Ovary (tissue), 7 donors: ENCODE measurements at regions not wholly inside any gene's neighbourhood (a gene's known extent, or its start where the extent isn't known, plus 50 kb on each side); places are given as distances from the start of the nearest gene placed in this dataset.

Source experiments
- DNase-seq, 5 donors: peaks; one replicate each; pipeline ENCODE4 v3.0.0-alpha.2; 2019 to 2020
- H3K27ac ChIP-seq, 2 donors: fragments of 200-600 bp; one replicate each; pipeline versions ENCODE4 v1.5.1 to v1.8.0; 2019 to 2022
- H3K27me3 ChIP-seq: fragments of 200-600 bp; one replicate; pipeline ENCODE4 v1.8.0; 2022
- H3K36me3 ChIP-seq: fragments of 200-600 bp; sonication (generic); one replicate; pipeline ENCODE4 v1.5.1; 2019
- H3K4me1 ChIP-seq: one replicate; pipeline ENCODE4 v1.8.1; 2013; ENCODE audit warnings: mild to moderate bottlenecking, moderate library complexity; ENCODE audit not compliant: insufficient read depth
- H3K4me3 ChIP-seq: fragments of 200-600 bp; sonication (generic); one replicate; pipeline ENCODE4 v1.5.1; 2017
- H3K9me3 ChIP-seq, 2 donors: fragments of 200-600 bp in 1 of 2; sonication (generic) in 1 of 2; one replicate each; pipeline versions ENCODE4 v1.5.1 to v1.8.1; 2013 to 2019; ENCODE audit warnings: mild to moderate bottlenecking in 1 of 2, moderate library complexity in 1 of 2
- EP300 ChIP-seq: sonication (generic); formaldehyde crosslinking; IDR thresholded peaks from one replicate; pipeline ENCODE4 v1.6.1; 2017; ENCODE audit warnings: antibody characterized with exemption
- POLR2A ChIP-seq: fragments of 450-650 bp; IDR thresholded peaks from one replicate; pipeline ENCODE4 v1.6.1; 2017; ENCODE audit warnings: antibody characterized with exemption, mild to moderate bottlenecking, moderate library complexity
- WGBS, 3 donors: extraction: QIAGEN DNeasy Blood & Tissue Kit in 1 of 3; methylation state at CpG; one replicate each; pipeline versions ENCODE4 v1.1.5 to v1.1.7; 2013 to 2017; 5-methylcytosine and 5-hydroxymethylcytosine counted together
- intact Hi-C, 4 donors: fragments of 100-400 bp; cut with DNase I; formaldehyde crosslinking; loops; one replicate each; pipeline versions ENCODE4 v1.11.0 to v1.15.1; 2022 to 2023
- TF ChIP-seq, protein P1 (sequence below), 3 donors: fragments of 450-650 bp in 2 of 3; fragments of 200-600 bp in 1 of 3; IDR thresholded peaks; one replicate each; pipeline versions ENCODE4 v1.5.1 to v1.8.0; 2016 to 2022; ENCODE audit warnings: antibody characterized with exemption in 3 of 3, mild to moderate bottlenecking in 1 of 3
- donor health status: DM: no; HTN: no; CAD: no; lungs with moderate emphysema.
- donor health status: DM: no; HTN: no; CAD: no.
- donor health status: Bipolar disorder and iron deficiency.
- donor health status: DM: no; HTN: no; CAD: no.
- donor health status: DM: yes; HTN: yes; CAD: no.

DNA sequence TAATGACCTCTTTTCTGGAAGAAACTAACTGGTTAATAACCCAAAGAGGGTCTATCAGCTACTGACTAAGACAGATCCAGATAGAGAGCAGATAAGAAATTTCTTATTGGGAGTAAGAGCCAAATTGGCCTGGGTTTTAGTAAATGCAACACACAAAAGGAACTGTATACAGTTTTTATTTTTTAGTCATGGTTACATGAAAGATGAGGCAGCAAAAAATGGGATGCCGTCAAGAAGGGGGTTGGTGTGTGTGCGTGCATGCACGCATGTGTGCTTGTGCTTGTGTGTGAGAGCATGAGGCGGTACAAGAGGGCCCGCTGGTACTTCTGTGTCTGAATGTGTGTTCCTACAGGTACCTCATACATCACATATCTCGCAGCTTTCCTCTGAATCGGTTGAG lies 466.2 kb upstream of the HNRNPA3 start:
- peaks cover 8% of the 10 kb centered on the region for H3K4me1 ChIP-seq
- no peak overlapping the region for H3K27ac ChIP-seq
- DNase-seq, result no peak
- H3K27me3 ChIP-seq, result no peaks in the 10 kb centered on the region
- no peak overlapping the region for H3K4me3 ChIP-seq
- no peaks in the 10 kb centered on the region for H3K36me3 ChIP-seq
- TF ChIP-seq, protein P1, sequence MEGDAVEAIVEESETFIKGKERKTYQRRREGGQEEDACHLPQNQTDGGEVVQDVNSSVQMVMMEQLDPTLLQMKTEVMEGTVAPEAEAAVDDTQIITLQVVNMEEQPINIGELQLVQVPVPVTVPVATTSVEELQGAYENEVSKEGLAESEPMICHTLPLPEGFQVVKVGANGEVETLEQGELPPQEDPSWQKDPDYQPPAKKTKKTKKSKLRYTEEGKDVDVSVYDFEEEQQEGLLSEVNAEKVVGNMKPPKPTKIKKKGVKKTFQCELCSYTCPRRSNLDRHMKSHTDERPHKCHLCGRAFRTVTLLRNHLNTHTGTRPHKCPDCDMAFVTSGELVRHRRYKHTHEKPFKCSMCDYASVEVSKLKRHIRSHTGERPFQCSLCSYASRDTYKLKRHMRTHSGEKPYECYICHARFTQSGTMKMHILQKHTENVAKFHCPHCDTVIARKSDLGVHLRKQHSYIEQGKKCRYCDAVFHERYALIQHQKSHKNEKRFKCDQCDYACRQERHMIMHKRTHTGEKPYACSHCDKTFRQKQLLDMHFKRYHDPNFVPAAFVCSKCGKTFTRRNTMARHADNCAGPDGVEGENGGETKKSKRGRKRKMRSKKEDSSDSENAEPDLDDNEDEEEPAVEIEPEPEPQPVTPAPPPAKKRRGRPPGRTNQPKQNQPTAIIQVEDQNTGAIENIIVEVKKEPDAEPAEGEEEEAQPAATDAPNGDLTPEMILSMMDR (IDR thresholded peaks at IDR 0.05), result no peak
- TF ChIP-seq EP300 (no peak), POLR2A (no peak)
- intact Hi-C loops, result no loop called here
- H3K9me3 ChIP-seq, result no peaks in the 10 kb centered on the region
- 84 to 95% (median 94%) methylated on average over 7 of the region's 7 CpGs for WGBS, 3 donors

DNA sequence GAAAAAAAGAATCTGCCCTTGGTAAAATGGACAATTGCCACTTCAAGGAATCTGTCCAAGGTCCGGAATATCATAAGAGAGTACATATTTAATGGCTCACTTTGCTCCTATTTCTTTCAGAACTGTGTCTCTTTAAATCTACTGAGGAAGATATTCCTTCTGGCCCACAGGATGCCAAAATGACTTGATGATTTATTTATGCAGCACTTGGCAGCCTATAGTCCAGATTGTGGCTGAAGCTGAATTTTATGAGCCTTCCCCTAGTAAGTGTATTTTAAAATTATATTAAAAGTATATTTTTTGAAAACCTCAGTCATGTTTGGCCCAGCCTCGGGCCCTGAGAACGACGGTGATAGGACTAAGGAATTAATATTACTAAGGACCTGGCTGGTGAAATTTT lies 465.1 kb upstream of the HNRNPA3 start:
- Histone ChIP-seq H3K27ac (no peak overlapping the region), H3K27me3 (no peaks in the 10 kb centered on the region), H3K4me3 (no peak overlapping the region), H3K36me3 (no peaks in the 10 kb centered on the region), H3K9me3 (no peaks in the 10 kb centered on the region), H3K4me1 (peaks cover 8% of the 10 kb centered on the region)
- intact Hi-C loops, result no loop called here
- WGBS, 3 donors, result 28 to 43% (median 36%) methylated on average over 4 of the region's 4 CpGs
- no peak for DNase-seq
- no peak for TF ChIP-seq POLR2A
- TF ChIP-seq EP300, result no peak
- TF ChIP-seq, protein P1 (IDR thresholded peaks at IDR 0.05), result no peak

DNA sequence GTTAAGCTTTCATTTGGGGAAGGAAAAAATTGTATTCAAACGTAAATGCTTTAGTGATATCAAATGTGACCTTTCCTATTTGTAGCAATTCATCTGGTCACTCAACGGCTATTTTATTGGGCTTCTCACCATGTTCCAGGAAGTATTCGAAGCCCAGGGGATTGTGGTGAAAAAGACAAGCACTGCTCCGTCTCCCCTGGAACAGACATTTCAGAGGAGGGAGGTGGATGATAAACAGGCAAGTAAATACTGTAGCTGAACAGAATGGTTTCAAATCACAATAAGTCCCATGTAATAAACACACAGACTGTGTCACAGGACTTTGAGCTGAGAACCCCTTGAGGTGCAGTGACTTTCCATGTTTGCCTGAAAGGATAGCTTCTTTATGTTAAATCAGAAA lies 464.7 kb upstream of the HNRNPA3 start:
- H3K36me3 ChIP-seq, result no peaks in the 10 kb centered on the region
- H3K4me3 ChIP-seq, result no peak overlapping the region
- WGBS, 3 donors, result 35 to 41% (median 37%) methylated on average over 4 of the region's 4 CpGs
- H3K27ac ChIP-seq, result no peak overlapping the region
- H3K4me1 ChIP-seq, result peaks cover 8% of the 10 kb centered on the region
- no peaks in the 10 kb centered on the region for H3K27me3 ChIP-seq
- no peak for DNase-seq
- no peaks in the 10 kb centered on the region for H3K9me3 ChIP-seq
- TF ChIP-seq, protein P1 (IDR thresholded peaks at IDR 0.05), result no peak
- no peak for TF ChIP-seq POLR2A
- no peak for TF ChIP-seq EP300
- intact Hi-C loops, result no loop called here

DNA sequence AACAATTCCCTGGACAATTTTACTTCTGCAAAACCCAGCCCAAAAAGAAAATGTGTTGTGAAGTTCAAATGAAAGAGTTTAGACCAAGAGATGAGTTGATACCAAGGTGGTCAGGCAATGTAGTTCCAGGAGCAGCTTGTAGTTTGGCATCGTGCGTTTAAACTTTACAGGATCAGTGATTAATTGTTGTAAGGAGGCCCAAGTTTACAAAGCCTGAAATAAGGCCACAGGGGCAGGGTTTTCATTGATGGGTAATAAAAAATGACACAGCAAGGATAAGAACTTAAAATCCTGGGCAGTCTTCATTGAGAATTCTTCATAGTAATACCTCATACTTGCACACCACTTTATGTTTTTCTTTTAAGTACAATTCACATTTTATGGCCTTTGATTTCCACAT lies 463.9 kb upstream of the HNRNPA3 start:
- Histone ChIP-seq H3K4me1 (peaks cover 6% of the 10 kb centered on the region), H3K9me3 (no peaks in the 10 kb centered on the region), H3K4me3 (no peak overlapping the region), H3K36me3 (no peaks in the 10 kb centered on the region), H3K27me3 (no peaks in the 10 kb centered on the region), H3K27ac (no peak overlapping the region)
- WGBS, 3 donors, result 41 to 54% (median 41%) methylated on average over 2 of the region's 2 CpGs
- no peak for DNase-seq
- TF ChIP-seq POLR2A (no peak), EP300 (no peak)
- TF ChIP-seq, protein P1 (IDR thresholded peaks at IDR 0.05), result no peak
- intact Hi-C loops, result no loop called here
